ENCODE measurements at regions not wholly inside any gene's neighbourhood (a gene's known extent, or its start where the extent isn't known, plus 50 kb on each side); places are given as distances from the start of the nearest gene placed in this dataset.
A peak's percentile ranks its signal among the peaks of the same experiment; 100 is the strongest.

GRCh38 chr13:50512474-50513299 is 330.8 kb downstream of the DLEU7 start:
- TF ChIP-seq, protein P1, sequence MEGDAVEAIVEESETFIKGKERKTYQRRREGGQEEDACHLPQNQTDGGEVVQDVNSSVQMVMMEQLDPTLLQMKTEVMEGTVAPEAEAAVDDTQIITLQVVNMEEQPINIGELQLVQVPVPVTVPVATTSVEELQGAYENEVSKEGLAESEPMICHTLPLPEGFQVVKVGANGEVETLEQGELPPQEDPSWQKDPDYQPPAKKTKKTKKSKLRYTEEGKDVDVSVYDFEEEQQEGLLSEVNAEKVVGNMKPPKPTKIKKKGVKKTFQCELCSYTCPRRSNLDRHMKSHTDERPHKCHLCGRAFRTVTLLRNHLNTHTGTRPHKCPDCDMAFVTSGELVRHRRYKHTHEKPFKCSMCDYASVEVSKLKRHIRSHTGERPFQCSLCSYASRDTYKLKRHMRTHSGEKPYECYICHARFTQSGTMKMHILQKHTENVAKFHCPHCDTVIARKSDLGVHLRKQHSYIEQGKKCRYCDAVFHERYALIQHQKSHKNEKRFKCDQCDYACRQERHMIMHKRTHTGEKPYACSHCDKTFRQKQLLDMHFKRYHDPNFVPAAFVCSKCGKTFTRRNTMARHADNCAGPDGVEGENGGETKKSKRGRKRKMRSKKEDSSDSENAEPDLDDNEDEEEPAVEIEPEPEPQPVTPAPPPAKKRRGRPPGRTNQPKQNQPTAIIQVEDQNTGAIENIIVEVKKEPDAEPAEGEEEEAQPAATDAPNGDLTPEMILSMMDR (IDR thresholded peaks at IDR 0.05), result no peak
- TF ChIP-seq POLR2A (IDR thresholded peaks at IDR 0.05), result no peak
- TF ChIP-seq POLR2AphosphoS5 (IDR thresholded peaks at IDR 0.05), result peak in 1 of 3 donors; percentile 23
- TF ChIP-seq EP300 (IDR thresholded peaks at IDR 0.05; ENCODE audit: low read depth), result no peak

Measured in transverse colon (tissue), 4 donors.